ENCODE measurements at regions not wholly inside any gene's neighbourhood (a gene's known extent, or its start where the extent isn't known, plus 50 kb on each side); places are given as distances from the start of the nearest gene placed in this dataset.

DNA sequence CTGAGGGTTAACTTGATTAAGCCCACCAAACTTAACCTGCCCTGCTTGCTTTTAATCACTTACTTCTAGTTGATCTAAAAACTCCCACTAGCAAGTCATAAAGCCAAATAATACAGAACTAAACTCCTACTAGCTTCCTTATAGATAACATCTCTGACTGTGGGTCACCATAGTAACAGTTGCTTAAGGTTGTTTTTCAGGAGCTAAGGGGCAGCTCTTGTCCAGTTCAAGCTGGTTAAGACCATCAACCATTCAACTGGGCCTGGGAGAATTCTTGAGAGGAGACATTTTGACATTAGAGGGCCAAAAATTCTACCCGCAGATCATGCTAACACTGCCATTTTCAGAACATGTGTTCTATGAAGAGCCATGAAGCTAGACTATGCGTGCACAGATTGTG, 67.0 kb downstream of the UCHL1 start:
- ATAC-seq (ENCODE audit: low FRiP score) (no peak), DNase-seq (ENCODE audit: low spot score) (no peak)
- TF ChIP-seq, protein P1, sequence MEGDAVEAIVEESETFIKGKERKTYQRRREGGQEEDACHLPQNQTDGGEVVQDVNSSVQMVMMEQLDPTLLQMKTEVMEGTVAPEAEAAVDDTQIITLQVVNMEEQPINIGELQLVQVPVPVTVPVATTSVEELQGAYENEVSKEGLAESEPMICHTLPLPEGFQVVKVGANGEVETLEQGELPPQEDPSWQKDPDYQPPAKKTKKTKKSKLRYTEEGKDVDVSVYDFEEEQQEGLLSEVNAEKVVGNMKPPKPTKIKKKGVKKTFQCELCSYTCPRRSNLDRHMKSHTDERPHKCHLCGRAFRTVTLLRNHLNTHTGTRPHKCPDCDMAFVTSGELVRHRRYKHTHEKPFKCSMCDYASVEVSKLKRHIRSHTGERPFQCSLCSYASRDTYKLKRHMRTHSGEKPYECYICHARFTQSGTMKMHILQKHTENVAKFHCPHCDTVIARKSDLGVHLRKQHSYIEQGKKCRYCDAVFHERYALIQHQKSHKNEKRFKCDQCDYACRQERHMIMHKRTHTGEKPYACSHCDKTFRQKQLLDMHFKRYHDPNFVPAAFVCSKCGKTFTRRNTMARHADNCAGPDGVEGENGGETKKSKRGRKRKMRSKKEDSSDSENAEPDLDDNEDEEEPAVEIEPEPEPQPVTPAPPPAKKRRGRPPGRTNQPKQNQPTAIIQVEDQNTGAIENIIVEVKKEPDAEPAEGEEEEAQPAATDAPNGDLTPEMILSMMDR (IDR thresholded peaks at IDR 0.05): no peak

DNA sequence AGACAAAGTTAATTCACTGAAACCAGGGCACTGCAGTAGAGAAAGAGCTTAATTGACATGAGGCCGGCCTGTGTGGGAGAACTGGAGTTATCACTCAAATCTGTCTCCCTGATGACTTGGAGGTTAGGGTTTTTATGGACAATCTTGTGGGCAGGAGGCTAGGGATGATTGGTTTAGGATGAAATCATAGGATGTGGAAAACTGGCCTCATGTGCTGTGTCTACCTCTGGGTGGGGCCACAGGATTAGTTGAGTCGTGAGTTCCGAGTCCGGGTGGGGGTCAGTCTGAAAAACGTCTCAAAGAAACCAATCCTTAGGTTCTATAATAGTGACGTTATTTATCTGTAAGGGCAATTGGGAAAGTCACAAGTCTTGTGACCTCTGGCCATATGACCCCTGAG, 68.1 kb downstream of the UCHL1 start:
- no peak for ATAC-seq (ENCODE audit: low FRiP score)
- no peak for DNase-seq (ENCODE audit: low spot score)
- TF ChIP-seq, protein P1 (IDR thresholded peaks at IDR 0.05): no peak

DNA sequence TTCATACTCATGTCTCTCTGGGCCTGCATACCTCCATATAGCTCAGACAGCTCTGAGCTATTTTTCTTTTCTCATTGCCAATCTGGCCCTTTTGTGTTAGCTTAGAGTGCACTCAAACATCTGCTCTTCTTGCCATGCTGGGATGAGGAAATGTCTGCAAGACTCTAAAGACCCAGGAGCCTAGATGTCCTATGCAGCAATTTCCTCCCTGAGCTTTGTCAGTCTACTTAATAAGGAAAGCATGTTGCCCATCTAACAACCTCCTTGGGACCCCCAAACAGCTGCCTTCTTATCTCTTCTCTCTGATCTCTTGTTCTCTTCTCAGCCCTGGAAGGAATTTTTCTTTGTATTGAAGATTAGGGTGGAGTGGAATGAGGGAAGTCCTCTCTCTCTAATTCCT, 69.2 kb downstream of the UCHL1 start:
- DNase-seq (ENCODE audit: low spot score) (no peak), ATAC-seq (ENCODE audit: low FRiP score) (no peak)
- TF ChIP-seq, protein P1 (IDR thresholded peaks at IDR 0.05): no peak

DNA sequence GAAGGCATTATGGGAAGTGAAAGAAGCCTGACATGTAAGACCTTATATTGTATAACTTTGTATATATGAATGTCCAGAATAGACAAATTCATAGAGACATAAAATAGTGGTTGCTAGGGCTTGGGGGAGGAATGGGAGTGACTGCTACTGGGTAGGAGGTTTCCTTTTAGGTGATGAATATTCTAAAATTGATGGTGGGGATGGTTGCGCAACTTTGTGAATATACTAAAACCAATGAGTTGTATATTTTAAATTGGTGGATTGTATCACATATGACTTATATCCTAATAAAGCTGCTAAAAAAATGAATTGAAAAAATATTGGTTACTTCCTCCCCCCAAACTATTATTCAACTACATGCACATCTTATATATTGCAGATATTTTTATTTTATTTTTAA, 70.0 kb downstream of the UCHL1 start:
- ATAC-seq (ENCODE audit: low FRiP score): no peak
- TF ChIP-seq, protein P1 (IDR thresholded peaks at IDR 0.05): no peak

GRCh38 chr4:41327770-41328169, 71.0 kb downstream of the UCHL1 start:
- ATAC-seq (ENCODE audit: low FRiP score) (no peak), DNase-seq (ENCODE audit: low spot score) (no peak)
- TF ChIP-seq, protein P1 (IDR thresholded peaks at IDR 0.05): no peak

More for the DNA sequence above, 70.0 kb downstream of the UCHL1 start:
- DNase-seq (ENCODE audit: low spot score): no peak

DNA sequence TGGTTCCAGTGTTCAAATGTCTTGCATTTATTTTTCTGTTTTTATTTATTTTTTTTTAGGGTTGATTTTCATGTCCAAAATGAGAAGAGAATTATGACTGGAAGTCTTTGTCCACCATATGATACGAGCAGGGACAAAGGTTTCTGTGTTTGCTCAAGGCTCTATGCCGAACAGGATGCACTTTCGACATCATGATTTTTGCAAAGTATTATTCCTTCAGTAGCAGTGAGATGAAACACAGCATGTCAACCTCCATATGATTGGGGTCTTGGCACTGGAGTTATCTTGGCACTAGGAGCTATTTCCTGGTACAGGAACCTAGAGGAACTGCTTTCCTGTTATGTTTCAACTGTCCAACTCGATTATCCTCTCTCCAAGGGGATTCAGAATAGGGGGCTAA, 72.6 kb downstream of the UCHL1 start:
- TF ChIP-seq, protein P1 (IDR thresholded peaks at IDR 0.05): no peak
- no peak for ATAC-seq (ENCODE audit: low FRiP score)
- no peak for DNase-seq (ENCODE audit: low spot score)

DNA sequence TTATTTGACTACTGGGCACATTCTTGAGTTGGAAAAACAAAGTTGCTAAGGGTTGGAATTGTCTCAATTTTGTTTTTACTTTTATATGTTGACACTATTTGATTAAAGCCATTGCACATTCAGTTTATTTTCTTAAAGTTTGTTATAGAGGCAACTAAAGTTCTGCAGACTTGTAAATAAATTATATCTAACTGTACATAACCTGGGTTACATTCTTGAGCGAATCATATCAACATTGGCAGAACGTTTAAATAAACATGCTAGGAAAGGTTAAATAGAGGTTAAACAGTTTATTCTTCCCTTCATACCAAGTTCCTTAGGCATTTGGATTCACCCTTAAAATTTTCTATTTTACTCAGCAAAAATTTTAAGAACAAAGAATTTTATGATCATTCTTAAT, 74.5 kb downstream of the UCHL1 start:
- DNase-seq (ENCODE audit: low spot score) (no peak), ATAC-seq (ENCODE audit: low FRiP score) (no peak)
- TF ChIP-seq, protein P1 (IDR thresholded peaks at IDR 0.05): no peak

Data from omental fat pad (tissue), 3 donors.